Activated CD4-positive, alpha-beta T cell treated with anti-CD3 and anti-CD28 coated beads, Interleukin-2, Interleukin-6, amounts not matched to agents 100 ng/mL and 50 ng/mL, durations not matched to agents 16 hours and 8 hours (primary cell): ENCODE measurements at regions not wholly inside any gene's neighbourhood (a gene's known extent, or its start where the extent isn't known, plus 50 kb on each side); places are given as distances from the start of the nearest gene placed in this dataset.

Experiments
- DNase-seq: peaks from one replicate; pipeline ENCODE4 v3.0.0-alpha.2; 2020

- no peak for DNase-seq
These were observed 63.6 kb upstream of the FZD8 start for GRCh38 chr10:35705671-35706070.

- DNase-seq = no peak
These were observed 63.0 kb upstream of the FZD8 start for GRCh38 chr10:35705051-35705450.

DNA sequence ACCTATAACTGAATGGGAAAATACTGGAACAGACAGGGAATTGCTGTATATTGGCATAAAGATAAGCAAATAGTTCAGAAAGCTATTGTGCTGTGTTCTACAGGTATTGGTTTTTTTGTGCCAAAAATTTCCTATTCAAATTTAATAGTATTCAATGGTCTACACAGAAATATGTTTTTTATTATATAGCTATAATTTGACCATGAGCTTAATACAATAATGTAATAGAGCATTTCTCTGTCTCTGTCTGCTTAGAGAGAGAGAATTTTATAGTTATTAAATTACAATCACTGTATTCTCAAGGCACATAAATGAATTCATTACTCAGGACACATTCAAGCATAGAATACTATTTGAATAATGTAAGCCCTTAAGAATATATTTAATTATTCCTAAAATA is 62.3 kb upstream of the FZD8 start:
- no peak for DNase-seq

GRCh38 chr10:35700487-35700882 is 58.4 kb upstream of the FZD8 start:
- DNase-seq = no peak

DNA sequence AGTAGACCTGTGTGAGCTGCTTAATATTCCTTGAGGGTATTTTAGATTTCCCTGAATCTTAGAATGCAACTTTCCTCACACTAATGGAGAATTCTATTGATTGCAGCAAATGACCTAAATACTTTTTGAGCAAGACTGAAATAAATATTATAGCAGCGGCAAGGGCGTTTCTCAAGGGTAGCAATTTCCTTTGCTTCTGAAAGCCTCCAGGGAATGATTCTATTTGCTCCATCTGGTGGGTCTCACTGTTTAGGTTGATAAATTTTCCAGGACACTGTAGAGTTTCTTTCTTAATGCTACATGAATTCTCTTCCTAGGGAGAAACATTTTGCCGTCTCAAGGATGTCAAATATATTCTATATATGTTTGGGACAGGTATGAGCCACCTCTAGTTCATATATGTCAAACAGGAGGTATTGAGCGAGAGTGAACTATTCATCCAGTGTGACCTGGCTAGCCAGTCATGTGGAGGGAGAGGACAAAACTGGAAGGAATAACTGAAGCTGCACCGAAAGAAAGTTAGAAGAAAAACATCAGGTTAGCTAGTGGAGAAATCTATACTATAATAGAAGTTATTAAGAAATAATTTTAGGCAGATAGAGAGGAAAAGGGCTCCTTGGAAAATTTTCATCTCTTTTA is 57.9 kb upstream of the FZD8 start:
- DNase-seq = no peak

DNA sequence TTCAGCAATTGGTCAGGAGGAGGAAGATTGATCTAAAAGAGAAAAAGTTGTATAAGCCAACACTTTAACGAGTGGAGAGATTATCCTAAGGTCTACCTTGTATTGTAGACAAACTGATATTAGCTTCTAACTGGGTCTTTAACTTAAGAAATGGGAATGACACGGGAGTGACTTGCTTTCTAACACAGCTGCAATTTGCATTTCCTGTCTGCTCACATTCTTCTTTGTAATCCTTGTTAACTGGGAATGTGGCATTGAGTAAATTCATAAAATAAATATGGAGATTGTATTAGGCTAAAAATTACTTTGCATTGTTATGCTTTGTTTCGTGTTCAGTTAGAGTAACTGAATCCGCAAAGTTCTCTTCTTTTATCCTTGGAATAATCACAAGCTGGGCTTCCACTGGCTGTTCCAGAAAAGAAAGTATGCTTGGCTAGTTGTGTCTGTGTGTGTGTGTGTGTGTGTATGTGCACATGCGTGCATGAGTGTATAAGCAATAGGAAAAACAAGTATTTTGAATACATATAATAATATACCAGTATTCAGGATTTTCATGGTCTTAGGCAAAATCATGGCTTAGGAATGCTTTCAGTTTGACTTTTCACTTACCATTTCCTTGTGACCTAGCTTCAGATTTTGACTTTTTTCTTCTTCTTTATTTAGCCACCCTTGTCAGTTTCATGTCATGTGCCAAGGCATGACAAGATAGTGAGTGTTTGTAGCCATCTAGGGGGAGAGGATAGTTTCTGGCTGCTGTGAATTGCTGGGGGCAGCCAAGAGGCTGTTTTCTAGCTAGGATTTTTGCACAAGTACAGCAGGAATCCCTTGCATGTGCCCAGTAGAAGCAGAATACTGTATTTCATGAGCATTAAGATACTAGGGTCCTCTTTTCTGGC is 54.5 kb upstream of the FZD8 start:
- DNase-seq = no peak

- DNase-seq = no peak
These were observed 51.7 kb upstream of the FZD8 start for GRCh38 chr10:35693800-35694199.
